ENCODE measurements at regions not wholly inside any gene's neighbourhood (a gene's known extent, or its start where the extent isn't known, plus 50 kb on each side); places are given as distances from the start of the nearest gene placed in this dataset.

GRCh38 chr5:31048282-31049270 lies 144.9 kb upstream of the CDH6 start:
- DNase-seq: peak; percentile 41

DNA sequence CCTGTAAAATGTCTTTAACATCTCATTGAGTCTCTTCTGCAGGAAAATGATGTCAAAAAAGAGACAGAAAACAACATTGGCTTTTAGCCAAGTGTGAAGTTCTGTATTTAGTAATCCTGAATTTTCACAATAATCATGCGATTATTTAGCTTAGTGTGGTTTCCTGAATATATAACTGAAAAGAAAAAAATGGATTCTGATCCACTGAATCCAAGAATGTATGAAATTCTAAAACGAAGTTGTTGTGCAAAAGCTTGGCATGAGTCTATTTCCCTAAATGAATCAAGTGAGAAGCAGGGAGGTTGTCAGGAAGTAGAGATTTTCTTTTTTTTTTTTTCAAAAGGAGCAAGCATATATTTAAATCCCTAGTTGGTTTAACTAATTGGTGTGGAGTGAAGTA lies 145.9 kb upstream of the CDH6 start:
- no peak for DNase-seq

GRCh38 chr5:31047007-31047406 lies 146.5 kb upstream of the CDH6 start:
- no peak for DNase-seq

- no peak for DNase-seq
Observed at GRCh38 chr5:31036411-31036810, 157.1 kb upstream of the CDH6 start.

- DNase-seq: no peak
Observed at GRCh38 chr5:31033295-31033694, 160.2 kb upstream of the CDH6 start.

DNA sequence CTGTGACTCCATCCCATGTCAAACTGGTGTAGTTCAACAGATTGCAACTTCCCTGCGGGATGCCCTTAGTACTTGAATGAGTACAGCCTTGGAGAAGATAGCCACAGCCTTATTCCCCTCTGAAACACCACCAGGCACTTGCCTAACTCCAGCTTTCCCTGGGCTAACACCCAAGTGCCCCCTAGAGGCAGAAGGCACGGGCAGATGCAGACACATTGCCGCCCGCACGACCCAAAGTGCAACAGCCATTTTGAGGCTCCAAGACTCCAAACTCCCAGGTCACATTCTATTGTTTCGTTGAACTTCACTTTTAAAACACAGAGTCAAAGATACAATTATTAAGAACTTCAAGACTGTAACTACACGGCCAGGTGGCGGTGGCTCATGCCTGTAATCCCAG lies 163.6 kb upstream of the CDH6 start:
- no peak for DNase-seq

- DNase-seq: no peak
Observed at GRCh38 chr5:31027721-31028120, 165.8 kb upstream of the CDH6 start.

GRCh38 chr5:31023105-31023504 lies 170.4 kb upstream of the CDH6 start:
- DNase-seq: no peak

GRCh38 chr5:31021181-31021624 lies 172.3 kb upstream of the CDH6 start:
- no peak for DNase-seq

- no peak for DNase-seq
Observed at GRCh38 chr5:31008231-31008630, 185.3 kb upstream of the CDH6 start.

GRCh38 chr5:31007672-31008071 lies 185.8 kb upstream of the CDH6 start:
- no peak for DNase-seq

- DNase-seq: no peak
Observed at GRCh38 chr5:31000287-31000686, 193.2 kb upstream of the CDH6 start.

- no peak for DNase-seq
Observed at GRCh38 chr5:30997681-30998080, 195.8 kb upstream of the CDH6 start.

GRCh38 chr5:30994902-30995301 lies 198.6 kb upstream of the CDH6 start:
- DNase-seq: no peak

DNA sequence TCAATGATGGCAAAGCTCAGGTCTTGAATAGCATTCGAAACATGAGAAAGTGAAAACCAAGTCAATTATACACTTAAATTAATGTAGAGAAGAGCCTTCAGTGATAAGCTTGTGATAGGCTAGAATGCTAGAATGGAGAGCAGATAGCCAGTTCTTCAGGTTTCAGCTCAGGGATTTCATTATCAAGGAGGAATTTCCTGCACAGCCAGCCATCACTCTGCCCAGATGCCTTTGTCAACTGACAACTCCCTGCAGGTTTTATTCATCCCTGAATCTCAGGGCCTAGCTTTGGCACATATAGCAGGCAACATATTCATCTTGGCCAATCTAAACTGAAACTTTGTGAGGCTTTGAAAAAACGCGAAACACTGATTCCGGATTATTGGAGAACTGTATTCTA lies 199.3 kb upstream of the CDH6 start:
- DNase-seq: no peak

- no peak for DNase-seq
Observed at GRCh38 chr5:30991462-30991861, 202.0 kb upstream of the CDH6 start.

GRCh38 chr5:30981576-30981975 lies 211.9 kb upstream of the CDH6 start:
- DNase-seq: no peak

DNA sequence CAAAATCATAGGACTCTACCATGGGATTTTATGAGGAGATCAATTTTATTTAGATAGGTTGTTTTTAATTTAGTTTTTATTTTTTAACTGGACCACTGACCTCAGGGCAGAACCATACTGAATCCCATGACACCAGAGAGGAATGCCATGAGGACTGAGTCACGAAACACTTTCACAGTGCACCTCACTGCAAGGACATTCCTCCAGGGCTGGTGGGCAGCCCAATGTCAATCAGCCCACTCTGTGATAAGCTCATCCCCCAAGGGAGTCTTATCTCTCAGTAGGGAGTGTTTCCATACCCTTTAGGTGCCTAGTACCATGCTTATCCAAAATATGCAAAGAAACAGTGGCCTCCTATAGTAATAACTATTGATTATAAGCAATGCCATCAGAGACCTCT lies 224.5 kb upstream of the CDH6 start:
- no peak for DNase-seq

DNA sequence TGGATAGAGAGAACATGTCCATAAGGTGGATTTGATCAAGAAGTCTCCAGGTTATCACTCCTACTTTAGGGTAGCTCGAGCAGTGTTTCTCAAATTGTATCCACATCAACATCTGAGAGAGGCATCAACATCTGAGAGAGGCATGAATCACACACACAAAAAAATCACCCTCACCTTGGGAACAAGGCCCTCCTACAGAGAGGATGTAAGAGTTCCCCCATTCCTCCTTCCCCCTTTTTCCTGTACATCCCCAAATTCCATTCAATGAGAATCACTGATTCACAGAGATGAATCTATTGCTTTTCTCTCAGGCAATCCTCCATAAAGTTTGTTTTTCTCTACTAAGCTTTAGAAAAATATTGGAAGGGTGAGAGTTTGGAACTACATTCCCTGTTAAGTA lies 233.4 kb upstream of the CDH6 start:
- no peak for DNase-seq

- no peak for DNase-seq
Observed at GRCh38 chr5:30959238-30959637, 234.2 kb upstream of the CDH6 start.

DNA sequence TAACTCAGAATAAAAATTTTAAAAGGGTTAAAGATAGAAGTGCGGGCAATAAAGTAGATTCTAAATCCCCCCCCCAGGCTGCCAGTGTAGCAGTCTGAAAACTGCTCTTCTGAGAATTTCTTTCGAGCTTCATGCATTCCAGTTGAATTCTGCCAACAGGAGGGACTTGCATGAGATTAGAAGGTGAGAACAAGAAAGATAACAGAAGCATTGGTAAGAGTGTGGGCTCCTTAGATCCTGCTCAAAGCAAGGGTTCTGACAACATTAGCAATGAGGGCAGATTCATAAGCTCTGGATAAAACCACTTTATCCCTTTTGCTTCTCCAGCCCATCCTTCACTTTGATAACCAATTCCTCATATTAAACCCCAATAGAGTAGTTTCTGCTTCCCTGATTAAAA lies 235.9 kb upstream of the CDH6 start:
- DNase-seq: no peak

GRCh38 chr5:30956251-30956650 lies 237.2 kb upstream of the CDH6 start:
- no peak for DNase-seq

DNA sequence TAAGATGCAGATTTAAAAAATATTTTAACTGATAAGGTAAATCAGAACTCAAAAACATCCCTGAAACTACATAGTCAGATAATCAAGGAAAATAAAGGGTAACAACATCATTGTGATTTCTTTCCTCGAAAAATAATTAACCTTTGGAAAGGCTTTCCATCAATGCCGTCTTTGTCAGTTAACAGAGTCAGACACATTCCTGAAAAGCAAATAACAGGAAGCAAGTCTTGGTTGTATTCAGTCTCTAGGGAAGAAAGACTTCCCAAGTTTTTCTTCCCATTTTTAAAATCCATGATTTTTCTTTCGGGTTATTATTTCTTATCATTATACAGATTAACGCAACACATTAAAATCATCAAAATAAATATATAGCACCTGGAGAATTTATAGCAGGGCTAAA lies 256.4 kb upstream of the CDH6 start:
- no peak for DNase-seq

- no peak for DNase-seq
Observed at GRCh38 chr5:30933599-30933998, 259.9 kb upstream of the CDH6 start.
